ENCODE measurements at regions not wholly inside any gene's neighbourhood (a gene's known extent, or its start where the extent isn't known, plus 50 kb on each side); places are given as distances from the start of the nearest gene placed in this dataset.

GRCh38 chr4:19437008-19437407 is 814.7 kb upstream of the SLIT2 start (continued):
- TF ChIP-seq, protein P1, sequence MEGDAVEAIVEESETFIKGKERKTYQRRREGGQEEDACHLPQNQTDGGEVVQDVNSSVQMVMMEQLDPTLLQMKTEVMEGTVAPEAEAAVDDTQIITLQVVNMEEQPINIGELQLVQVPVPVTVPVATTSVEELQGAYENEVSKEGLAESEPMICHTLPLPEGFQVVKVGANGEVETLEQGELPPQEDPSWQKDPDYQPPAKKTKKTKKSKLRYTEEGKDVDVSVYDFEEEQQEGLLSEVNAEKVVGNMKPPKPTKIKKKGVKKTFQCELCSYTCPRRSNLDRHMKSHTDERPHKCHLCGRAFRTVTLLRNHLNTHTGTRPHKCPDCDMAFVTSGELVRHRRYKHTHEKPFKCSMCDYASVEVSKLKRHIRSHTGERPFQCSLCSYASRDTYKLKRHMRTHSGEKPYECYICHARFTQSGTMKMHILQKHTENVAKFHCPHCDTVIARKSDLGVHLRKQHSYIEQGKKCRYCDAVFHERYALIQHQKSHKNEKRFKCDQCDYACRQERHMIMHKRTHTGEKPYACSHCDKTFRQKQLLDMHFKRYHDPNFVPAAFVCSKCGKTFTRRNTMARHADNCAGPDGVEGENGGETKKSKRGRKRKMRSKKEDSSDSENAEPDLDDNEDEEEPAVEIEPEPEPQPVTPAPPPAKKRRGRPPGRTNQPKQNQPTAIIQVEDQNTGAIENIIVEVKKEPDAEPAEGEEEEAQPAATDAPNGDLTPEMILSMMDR (IDR thresholded peaks at IDR 0.05): no peak
- TF ChIP-seq CHD2 (IDR thresholded peaks at IDR 0.05; ENCODE audit: low read length, partially characterized antibody) (no peak), TAF1 (IDR thresholded peaks at IDR 0.05; ENCODE audit: borderline replicate concordance, low read depth, low read length) (no peak)
- TF ChIP-seq, protein P2, sequence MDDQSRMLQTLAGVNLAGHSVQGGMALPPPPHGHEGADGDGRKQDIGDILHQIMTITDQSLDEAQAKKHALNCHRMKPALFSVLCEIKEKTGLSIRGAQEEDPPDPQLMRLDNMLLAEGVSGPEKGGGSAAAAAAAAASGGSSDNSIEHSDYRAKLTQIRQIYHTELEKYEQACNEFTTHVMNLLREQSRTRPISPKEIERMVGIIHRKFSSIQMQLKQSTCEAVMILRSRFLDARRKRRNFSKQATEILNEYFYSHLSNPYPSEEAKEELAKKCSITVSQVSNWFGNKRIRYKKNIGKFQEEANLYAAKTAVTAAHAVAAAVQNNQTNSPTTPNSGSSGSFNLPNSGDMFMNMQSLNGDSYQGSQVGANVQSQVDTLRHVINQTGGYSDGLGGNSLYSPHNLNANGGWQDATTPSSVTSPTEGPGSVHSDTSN (IDR thresholded peaks at IDR 0.05): no peak

DNA sequence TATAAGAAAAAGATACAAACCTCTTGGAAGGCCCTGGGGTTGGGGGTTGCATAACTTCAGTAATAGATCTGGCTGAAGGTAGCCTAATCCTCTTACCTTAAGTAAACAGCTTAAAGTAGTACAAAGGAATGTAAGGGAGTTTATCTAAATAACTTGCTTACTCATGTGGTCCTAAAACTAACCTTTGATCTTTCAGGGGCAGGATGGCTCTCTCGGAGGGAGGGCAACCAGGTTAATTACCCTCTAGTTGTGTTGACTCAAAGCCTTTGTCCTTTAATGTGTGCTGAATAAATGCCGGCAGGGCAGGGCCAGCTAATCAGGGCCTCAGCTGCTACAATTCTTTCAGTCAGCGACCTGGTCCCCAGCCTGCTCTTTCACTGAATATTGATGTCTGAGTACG is 822.0 kb upstream of the SLIT2 start:
- Histone ChIP-seq H3K36me3 (replicated peaks in 1 of 2; ENCODE audit: control insufficient read depth in 1 of 2, insufficient read depth in 2 of 2, low read length in 1 of 2) (peaks cover 0 to under 1% of the 10 kb centered on the region in 2 experiments), H3K4me1 (ENCODE audit: control insufficient read depth in 1 of 2, insufficient read depth in 2 of 2, low read depth in 1 of 2, low read length in 1 of 2) (no peaks in the 10 kb centered on the region; a peak in 1 of 4 replicates), H3K79me2 (ENCODE audit: insufficient read depth) (no peaks in the 10 kb centered on the region), H3K4me3 (ENCODE audit: low read depth in 2 of 2, low read length in 1 of 2) (no peak overlapping the region), H3K27me3 (ENCODE audit: insufficient read depth) (no peaks in the 10 kb centered on the region), H4K20me1 (ENCODE audit: insufficient read depth) (no peaks in the 10 kb centered on the region), H3K27ac (ENCODE audit: low read depth in 2 of 2, low read length in 1 of 2) (no peak overlapping the region), H2AFZ (ENCODE audit: low read depth) (no peak overlapping the region), H3K4me2 (no peak overlapping the region), H3K9me2 (no peaks in the 10 kb centered on the region), H3K9me3 (no peaks in the 10 kb centered on the region), H3K9ac (no peak overlapping the region), H3F3A (replicated peaks; ENCODE audit: insufficient read depth) (no peaks in the 10 kb centered on the region)
- WGBS (ENCODE audit: low lambda C conversion rate): 52% methylated on average over 4 of the region's 4 CpGs
- DNase-seq: no peak
- TF ChIP-seq FOSL2 (IDR thresholded peaks at IDR 0.05; ENCODE audit: borderline replicate concordance, low read depth) (no peak), ELF1 (IDR thresholded peaks at IDR 0.05) (no peak), EP300 (IDR thresholded peaks at IDR 0.05; ENCODE audit: borderline replicate concordance in 1 of 2, low read depth in 1 of 2, low read length in 1 of 2) (no peak), TCF12 (IDR thresholded peaks at IDR 0.05) (no peak), NFIC (IDR thresholded peaks at IDR 0.05; ENCODE audit: borderline replicate concordance) (no peak), MXI1 (IDR thresholded peaks at IDR 0.05; ENCODE audit: low read depth, low read length) (no peak), USF1 (IDR thresholded peaks at IDR 0.05; ENCODE audit: borderline replicate concordance, low read depth) (no peak), SIN3A (IDR thresholded peaks at IDR 0.05; ENCODE audit: borderline replicate concordance, low read depth, low read length) (no peak), YY1 (IDR thresholded peaks at IDR 0.05; ENCODE audit: low read depth) (no peak)
- TF ChIP-seq, protein P3, sequence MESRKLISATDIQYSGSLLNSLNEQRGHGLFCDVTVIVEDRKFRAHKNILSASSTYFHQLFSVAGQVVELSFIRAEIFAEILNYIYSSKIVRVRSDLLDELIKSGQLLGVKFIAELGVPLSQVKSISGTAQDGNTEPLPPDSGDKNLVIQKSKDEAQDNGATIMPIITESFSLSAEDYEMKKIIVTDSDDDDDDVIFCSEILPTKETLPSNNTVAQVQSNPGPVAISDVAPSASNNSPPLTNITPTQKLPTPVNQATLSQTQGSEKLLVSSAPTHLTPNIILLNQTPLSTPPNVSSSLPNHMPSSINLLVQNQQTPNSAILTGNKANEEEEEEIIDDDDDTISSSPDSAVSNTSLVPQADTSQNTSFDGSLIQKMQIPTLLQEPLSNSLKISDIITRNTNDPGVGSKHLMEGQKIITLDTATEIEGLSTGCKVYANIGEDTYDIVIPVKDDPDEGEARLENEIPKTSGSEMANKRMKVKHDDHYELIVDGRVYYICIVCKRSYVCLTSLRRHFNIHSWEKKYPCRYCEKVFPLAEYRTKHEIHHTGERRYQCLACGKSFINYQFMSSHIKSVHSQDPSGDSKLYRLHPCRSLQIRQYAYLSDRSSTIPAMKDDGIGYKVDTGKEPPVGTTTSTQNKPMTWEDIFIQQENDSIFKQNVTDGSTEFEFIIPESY (IDR thresholded peaks at IDR 0.05; ENCODE audit: borderline replicate concordance, low read depth): no peak
- TF ChIP-seq, protein P1 (IDR thresholded peaks at IDR 0.05): no peak
- CTCF ChIA-PET: no interaction called here
- POLR2A ChIA-PET: no interaction called here

Data from SK-N-SH (cell line).